GM19455 (cell line): ENCODE measurements at regions not wholly inside any gene's neighbourhood (a gene's known extent, or its start where the extent isn't known, plus 50 kb on each side); places are given as distances from the start of the nearest gene placed in this dataset.

Experiments
- ATAC-seq: cut with Tn5 transposase; IDR thresholded peaks from one replicate; pipeline ENCODE4 v1.9.1; 2021; ENCODE audit not compliant: unreplicated experiment

DNA sequence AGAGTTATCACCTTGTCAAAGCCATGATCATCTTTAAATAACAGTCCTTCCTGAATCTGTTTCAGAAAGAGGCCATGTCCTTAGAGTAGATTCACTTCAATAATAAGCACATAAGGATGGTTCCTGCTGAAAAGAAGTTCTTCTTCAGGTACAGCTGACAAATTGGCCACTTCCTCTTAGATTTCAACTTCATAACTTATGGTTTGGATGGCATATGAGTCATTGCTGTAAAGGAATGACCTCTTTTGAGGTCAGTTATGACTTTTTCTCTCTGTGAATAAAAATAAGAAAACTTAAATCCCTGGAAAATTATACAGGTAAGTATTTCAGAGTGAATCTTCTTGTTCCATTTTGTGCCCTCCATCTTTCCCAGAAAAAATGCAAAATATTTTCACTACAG, 555.3 kb upstream of the ZNF462 start:
- no peak for ATAC-seq

GRCh38 chr9:106309925-106310324, 553.0 kb upstream of the ZNF462 start:
- ATAC-seq, result no peak

- no peak for ATAC-seq
Observed at GRCh38 chr9:106310782-106311181, 552.2 kb upstream of the ZNF462 start.

DNA sequence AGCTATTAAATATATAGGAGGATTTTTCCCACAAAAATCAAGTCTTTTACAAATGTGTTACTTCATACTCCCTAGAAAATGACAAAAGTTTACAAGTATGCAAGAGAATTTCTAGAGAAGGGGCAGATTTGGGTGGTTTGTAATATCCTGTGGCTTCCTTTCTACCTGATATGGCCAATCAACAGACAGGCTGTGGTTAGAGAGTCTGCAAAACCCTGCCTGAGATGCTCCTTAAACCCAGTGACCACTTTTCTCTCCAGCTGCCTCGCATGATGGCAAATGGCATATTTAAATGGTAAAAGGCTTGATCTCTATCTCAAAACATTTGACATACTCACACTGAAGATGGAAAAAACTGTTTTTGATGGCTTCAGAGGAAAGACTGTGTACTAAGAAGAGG, 550.1 kb upstream of the ZNF462 start:
- ATAC-seq, result no peak

DNA sequence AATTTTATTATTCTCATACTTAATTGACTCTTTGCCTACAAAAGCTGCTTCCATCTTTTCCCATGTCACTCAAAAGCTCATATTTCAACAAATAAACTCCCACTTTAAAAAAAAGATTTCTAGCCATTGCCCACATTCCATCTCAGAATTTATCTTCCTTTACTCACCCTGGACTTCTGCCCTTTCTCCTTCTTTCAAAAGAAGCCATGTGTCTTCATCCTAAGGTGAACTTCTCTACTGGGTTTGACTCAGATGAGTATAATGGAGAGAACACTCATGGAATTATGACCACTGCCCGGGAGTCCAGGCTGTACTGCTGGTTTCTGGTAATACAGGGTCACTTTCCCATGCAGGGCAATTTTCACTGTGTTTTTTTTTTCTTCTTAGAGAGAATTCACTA, 548.5 kb upstream of the ZNF462 start:
- ATAC-seq, result no peak

DNA sequence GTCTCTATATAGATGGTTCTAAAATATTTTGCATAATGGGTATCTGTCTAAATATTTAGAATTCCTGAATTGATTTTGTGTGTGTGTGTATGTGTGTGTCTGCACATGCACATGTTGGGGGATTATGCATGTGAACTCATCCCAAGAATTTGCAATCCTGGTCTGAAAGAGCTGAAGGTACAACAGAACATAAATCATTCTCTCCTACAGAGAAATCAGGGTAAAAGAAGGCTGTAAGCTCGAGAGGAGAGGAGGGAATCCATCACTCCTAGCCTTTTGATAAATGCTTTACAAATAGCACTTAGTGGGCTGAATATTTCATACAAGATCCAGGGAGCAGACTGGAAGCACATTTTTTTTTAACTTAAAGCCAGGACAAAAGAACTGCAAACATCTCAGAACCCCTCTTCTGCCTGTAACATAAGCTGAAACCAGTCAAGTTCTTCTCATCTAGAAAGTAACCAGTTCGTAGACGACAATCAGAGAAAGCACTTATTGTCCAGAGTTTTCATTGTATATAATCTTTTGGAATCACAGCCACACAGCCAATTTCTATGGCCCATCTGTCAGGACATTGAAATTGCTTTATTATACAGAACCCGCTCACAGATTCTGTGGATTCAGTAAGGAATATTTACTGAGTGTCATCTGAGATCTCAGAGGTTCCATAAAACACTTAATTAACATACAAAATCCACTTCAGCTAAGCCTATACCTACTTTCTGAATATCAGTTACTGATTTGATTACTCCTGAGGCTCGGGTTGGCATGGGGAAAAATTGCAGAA, 541.4 kb upstream of the ZNF462 start:
- ATAC-seq, result no peak

DNA sequence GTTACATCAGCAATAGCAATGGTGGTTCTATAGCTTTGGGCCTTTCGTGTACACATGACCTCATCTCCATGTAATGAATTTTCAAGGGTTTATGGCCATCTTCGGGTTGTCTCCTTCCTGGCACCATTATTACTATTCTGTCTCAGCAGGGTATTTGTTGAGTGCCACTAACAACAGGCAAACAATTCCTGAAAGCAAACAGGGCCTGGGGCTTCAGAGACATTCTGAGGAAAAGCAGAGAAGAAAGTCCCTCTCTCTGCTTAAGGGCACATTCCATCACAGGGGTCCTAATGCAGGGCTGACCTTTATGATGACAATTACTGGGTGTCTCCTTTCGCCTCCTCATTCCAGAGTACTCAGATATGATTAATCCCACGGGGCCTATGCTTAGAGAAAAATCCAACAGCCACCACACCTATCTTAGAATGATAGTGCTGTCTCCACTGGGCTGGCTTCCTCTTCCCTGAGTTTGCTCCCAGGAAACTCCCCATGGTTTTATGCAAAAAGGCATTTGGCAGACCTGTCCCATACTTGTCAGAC, 540.2 kb upstream of the ZNF462 start:
- no peak for ATAC-seq

GRCh38 chr9:106324053-106324585, 538.8 kb upstream of the ZNF462 start:
- no peak for ATAC-seq

DNA sequence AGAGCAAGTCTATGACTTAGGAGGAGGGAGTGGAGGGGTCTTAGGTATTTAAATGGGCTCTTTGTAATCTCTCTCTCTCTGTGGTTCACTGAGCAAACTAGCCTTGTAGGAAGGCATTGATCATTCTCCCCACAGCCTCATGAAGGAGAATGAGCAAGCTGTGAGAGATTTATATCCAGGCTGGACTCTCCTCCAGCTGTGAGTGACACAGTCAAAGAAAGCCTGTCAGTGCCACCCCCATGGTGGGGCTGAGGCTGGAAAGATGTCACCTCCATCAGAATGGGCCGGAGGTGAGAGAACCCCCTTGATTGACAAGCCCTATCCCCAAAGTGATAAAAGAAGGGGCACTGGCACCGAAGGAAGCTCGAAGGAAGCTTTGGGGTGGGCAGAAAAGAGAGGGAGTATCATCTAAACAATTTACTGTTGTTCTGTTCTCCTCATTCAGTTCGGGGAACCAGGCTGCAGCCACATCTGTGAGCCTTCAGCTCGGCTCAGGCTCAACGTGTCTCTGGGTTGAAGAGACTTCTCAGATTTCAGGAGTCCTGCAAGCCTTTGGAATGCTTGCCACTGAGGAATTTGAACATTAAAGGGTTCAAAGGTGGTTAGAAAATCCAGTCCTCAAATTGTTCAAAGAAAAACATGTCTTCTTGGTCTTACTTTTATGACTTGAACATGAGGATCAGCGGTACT, 538.2 kb upstream of the ZNF462 start:
- no peak for ATAC-seq

DNA sequence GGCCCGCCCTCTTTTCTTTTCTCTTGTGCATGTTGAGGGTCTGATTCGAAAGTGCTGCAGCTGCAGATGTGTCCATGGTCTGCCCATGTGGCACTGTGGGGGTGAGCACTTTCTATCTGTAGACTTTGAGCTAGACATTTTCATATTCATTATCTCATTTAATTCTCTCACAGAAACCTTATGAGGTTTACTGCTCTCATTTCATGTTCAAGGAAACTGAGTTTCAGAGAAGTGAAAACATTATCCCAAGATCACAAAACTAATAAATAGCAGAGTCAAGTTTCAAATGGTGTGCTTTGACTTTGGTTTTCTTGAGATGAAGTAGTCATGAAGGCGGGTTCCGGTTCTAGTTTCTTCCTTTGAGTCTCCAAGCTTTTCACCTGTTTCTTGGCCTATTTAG, 536.5 kb upstream of the ZNF462 start:
- ATAC-seq, result no peak

GRCh38 chr9:106333481-106333880, 529.5 kb upstream of the ZNF462 start:
- ATAC-seq, result no peak

DNA sequence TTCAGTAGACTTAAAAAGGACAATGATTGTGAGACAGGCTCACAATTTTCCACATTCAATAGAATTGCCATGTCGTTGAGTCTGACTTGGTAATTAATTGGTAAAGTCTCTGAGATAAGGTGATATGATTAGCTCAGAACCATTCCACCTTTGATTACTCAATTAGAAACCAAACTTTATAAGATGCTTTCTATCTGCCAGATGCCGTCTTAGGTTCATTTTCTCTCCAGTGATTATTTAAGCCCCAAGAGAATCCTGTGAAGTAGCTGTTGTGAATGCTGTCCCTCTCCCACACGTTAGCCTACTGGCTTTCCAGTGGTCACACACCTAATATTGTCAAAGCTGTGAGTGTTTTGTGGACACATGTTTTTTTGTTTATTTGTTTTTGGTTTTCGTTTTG, 528.9 kb upstream of the ZNF462 start:
- no peak for ATAC-seq

GRCh38 chr9:106339882-106340281, 523.1 kb upstream of the ZNF462 start:
- ATAC-seq, result no peak

- ATAC-seq, result no peak
Observed at GRCh38 chr9:106350777-106351176, 512.2 kb upstream of the ZNF462 start.

DNA sequence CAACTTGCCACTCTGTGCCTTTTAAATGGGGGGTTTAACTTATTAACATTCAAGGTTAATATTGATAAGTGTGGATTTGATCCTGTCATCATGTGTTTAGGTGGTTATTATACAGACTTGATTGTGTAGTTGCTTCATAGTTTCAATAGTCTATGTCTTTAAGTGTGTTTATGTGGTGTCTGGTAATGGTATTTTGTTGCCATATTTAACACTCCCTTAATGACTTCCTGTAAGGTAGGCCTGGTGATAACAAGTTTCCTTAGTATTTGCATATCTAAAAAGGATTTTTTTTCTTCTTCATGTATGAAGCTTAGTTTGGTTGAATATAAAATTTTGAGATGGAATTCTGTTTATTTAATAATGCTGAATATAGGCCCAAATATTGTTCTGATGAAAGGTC, 506.0 kb upstream of the ZNF462 start:
- ATAC-seq, result no peak

GRCh38 chr9:106358331-106358730, 504.6 kb upstream of the ZNF462 start:
- ATAC-seq, result no peak

- no peak for ATAC-seq
Observed at GRCh38 chr9:106376689-106377088, 486.3 kb upstream of the ZNF462 start.

DNA sequence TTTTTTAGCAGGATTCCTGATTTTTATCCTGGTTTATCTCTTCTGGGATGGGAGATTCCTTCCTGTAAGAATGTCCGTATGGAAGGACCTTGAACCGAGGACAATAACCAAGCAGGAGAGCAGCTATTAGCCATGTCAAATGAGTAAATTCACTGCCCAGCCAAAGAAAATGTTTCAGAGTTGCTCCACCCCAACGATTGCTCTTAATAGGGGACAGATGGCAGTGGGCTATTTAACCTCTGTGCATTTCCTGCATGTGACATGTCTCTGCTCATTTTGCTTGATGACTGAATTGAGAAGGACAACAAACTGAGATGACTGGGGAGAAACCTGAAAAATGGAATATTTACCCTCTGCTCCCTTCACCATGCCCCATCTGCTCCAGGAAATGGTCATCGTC, 479.9 kb upstream of the ZNF462 start:
- ATAC-seq, result no peak

DNA sequence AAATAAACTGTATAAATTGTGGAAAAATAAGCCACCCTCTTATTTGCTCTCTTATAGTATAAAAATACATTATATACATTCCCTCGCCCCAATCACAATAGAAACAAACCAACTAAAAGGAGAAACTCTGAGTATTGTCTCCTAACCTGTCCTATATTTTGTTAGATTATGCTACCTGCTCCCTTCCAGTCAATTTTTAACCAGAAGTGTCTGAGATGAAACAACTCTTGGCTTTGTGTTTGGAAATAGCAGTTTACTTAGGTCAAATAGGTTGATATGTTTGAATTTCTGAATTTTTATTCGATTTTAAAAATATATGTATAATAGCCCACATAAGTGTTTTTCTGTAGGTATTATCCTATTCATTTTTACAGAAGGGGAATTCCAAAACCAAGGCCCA, 475.0 kb upstream of the ZNF462 start:
- no peak for ATAC-seq

- no peak for ATAC-seq
Observed at GRCh38 chr9:106393226-106393625, 469.7 kb upstream of the ZNF462 start.

GRCh38 chr9:106400170-106400569, 462.8 kb upstream of the ZNF462 start:
- no peak for ATAC-seq

GRCh38 chr9:106400950-106401349, 462.0 kb upstream of the ZNF462 start:
- ATAC-seq, result no peak
